ENCODE measurements at regions not wholly inside any gene's neighbourhood (a gene's known extent, or its start where the extent isn't known, plus 50 kb on each side); places are given as distances from the start of the nearest gene placed in this dataset.

DNA sequence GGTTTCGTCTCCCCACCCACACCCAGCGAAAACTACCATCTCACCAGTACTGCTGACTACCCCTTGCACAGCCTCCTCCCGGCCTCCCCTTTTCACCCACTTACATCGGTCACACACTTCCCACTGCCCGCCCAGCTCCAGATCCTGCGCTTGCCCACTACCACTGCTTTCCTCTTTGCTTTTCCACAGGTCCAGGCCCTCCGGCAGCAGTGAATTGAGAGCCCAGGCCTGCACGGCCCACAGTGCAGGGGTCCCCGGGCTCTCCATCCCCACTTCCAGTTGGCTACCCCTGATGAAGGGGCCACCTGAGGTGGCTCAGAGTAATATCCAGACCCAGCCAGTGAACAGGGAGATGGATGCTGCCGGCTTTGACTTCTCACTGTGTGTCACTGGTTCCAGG lies 120.2 kb upstream of the FSTL4 start:
- no peak for DNase-seq

DNA sequence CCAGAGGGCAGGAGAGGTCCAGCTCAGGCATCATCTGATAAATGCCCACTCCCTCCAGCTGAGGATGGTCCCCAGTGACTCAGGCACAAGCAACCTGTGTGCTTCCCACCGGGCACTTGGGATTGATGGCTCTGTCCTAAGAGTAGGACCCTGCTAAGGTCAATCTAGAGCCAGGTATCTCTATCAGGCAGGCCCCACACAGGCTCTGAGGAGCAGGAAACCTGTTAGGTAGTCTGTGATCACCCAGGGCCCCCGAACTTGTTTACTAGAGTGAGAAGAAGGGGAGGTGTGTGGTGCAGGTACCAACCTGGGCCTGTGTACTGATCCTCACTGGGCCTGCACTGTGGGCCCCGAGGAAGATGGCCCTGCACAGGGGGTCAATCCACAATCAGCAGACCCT lies 119.6 kb upstream of the FSTL4 start:
- DNase-seq = no peak

DNA sequence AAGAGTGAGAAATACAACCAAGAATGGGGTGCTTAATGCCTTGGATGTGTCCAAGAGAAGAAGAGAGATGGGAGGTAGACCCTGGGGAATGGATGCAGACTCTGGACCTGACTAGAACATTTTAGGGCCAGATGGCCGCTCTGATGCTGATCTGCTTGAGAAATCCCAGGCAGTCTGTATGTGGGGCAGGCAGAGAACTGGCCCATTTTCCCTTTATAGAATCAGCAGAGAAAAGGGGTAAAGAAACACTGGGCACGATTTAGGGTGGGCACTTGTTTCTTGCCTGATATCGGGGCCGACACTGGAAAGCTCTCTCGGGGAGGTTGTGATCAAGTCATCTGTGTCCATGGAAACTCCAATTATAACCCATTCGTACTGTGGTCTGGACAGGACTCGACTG lies 118.5 kb upstream of the FSTL4 start:
- DNase-seq = no peak

- no peak for DNase-seq
Observed at GRCh38 chr5:133730346-133730745, 118.0 kb upstream of the FSTL4 start.

DNA sequence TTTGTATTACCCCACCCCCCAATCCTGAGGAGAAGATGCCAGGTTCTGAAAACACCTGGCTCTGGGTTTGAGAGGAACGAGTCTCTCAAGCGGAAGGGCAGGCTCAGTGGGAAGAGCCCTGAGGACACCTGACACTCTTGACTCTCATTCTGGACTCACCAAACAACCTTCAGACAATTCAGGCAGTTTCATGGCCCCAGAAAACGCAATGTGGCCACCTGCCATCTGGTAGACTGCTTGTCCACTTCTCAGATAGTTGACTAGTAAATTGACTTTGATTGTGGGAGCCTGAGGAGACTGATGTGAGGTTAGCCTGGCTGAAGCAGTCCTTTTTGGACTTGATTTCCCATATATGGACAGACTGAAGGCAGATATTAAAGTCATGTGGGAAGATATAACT lies 117.5 kb upstream of the FSTL4 start:
- no peak for DNase-seq

DNA sequence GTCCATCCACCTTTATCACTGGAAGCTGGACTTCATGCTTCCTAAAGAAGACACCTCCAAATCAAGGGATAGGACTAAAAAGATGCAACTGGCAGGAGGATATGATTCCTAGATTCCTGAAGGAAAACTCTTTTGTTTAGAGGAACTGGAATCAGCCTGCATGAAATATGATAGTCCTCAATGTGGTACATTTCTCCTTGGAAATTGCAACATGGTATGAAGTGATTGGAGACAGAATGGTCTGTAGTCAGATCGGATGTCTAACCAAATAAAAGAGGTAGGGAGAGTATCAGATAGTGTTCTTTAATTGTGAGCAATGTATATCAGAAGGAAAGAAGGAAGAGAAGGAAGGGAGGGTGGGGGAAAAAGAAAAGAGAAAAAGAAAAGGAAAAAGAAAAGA lies 116.1 kb upstream of the FSTL4 start:
- DNase-seq = no peak

- DNase-seq = no peak
Observed at GRCh38 chr5:133727636-133728035, 115.3 kb upstream of the FSTL4 start.

GRCh38 chr5:133723651-133724366 lies 111.5 kb upstream of the FSTL4 start:
- DNase-seq = no peak

- DNase-seq = no peak
Observed at GRCh38 chr5:133723126-133723525, 110.8 kb upstream of the FSTL4 start.

DNA sequence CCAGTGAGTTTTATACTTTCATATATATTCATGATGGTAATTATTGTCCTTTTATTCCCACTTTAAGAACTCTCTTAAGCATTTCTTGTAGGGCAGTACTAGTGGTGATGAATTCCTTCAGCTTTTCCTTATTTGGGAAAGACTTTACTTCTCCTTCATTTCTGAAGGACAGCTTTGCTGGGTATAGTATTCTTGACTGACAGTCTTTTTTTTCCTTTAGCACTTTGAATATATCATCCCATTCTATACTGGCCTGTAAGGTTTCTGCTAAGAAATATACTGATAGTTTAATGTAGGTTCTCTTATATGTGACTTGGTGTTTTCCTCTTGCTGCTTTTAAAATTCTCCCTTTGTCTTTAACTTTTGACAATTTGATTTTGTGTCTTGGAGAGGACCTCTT lies 109.0 kb upstream of the FSTL4 start:
- no peak for DNase-seq

- DNase-seq = no peak
Observed at GRCh38 chr5:133718457-133718856, 106.1 kb upstream of the FSTL4 start.

DNA sequence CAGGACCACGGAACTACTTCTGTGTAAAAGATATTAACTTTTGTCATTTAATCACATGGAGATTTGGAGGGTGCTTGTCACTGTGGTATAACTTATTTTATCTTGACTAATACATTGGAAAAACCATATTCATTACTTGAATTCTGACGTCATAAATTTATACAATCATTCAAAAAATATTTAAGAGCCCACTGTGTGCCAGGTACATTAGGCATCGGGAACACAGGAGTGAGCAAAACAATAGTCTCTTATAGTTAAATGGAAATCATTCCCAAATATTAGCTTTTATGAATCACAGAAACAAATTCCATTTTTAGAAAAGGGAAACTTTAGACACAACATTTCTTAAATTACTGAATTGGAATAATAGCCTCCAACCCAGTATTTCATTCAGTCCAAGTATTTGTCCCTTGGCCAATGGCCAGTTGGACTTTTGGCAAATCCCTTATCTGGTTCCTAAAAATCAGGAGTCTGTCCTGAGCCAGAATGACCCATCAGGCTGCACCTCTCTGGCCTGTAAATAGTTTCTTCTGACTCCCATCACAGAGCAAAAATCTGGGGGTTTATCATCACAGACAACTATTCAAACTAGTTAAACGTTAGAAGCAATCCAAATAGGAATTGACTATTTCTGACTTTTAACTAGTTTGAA lies 104.3 kb upstream of the FSTL4 start:
- no peak for DNase-seq

DNA sequence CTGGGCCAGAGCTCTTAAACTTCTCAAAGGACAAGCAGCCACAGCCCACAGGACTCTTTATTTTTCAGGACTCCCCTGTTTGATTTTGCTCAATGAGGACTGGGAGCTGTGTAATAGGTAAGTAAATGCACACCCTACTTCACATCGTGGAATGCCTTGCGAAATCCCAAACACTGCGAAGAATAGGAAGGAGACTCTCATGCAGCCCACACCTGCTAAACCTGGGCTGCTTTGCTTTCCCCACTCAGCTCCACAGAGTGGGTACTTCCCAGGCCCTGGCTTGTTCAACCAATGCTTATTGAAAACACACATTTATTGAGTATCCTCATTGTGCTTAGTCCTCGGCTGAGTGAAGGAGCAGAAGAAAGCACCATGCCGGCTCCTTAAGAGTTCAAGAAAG lies 103.3 kb upstream of the FSTL4 start:
- DNase-seq = no peak

GRCh38 chr5:133715216-133715615 lies 102.9 kb upstream of the FSTL4 start:
- DNase-seq = no peak

DNA sequence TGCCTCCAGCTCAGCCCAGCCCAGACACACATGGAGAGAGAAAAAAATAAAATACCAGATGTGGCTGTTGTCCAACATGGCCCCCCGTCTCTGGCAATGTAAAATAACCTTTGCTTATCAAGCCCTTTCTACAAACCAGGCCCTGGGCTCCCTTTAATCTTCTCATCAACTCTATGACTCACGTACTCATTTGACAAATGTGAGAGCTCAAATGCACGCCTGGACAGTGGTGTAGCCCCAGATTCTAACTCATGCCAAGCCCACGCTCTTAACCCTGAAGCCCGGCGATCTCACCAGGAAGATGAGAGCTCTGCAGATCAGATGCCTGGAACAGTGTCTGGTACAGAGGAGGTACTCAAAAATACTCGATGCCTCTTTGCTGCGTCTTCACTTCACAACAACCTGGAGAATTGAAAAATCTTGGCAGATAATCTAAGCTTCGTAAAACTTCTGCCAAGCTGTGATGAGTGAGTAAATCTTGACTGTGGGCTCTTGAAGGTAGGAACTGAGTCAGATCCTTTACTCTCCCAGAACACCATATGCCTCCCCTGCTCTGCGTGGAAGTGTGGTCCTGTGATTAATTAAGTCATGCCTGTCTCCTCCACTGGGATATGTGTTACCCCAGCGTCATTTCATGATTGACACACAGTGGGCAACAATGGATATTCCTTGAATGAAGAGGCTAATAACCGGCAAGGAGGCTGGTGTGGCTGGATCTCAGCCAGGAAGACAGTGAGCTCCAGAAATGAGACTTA lies 102.0 kb upstream of the FSTL4 start:
- DNase-seq = peak; percentile 13

GRCh38 chr5:133713751-133714150 lies 101.4 kb upstream of the FSTL4 start:
- no peak for DNase-seq

- DNase-seq = no peak
Observed at GRCh38 chr5:133713209-133713608, 100.9 kb upstream of the FSTL4 start.

- DNase-seq = no peak
Observed at GRCh38 chr5:133712562-133712961, 100.2 kb upstream of the FSTL4 start.

- peak; percentile 3 for DNase-seq
Observed at GRCh38 chr5:133709209-133709725, 96.9 kb upstream of the FSTL4 start.

GRCh38 chr5:133708331-133708850 lies 96.0 kb upstream of the FSTL4 start:
- no peak for DNase-seq

DNA sequence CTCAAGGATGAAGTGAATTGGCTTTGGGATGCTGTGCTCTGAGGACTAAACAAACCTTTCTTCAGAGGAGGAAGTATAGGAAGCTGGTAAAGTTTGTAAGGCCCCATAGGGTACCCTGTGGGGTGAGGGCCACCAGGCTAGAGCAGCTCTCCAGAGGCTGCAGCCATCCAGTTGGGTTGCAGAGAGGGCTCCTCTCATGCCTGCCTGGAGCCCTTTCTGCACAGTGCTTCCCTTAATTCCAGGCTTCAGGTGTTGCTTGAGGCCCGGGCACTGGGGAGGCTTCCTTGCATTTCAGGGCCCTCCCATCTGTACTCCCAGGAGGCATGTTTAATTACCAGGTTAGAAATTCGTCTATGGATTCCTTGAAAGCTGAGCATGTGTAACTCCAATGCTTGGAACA lies 95.3 kb upstream of the FSTL4 start:
- DNase-seq = no peak

- DNase-seq = no peak
Observed at GRCh38 chr5:133706506-133707430, 94.4 kb upstream of the FSTL4 start.
